WERI-Rb-1 (cell line): ENCODE measurements at regions not wholly inside any gene's neighbourhood (a gene's known extent, or its start where the extent isn't known, plus 50 kb on each side); places are given as distances from the start of the nearest gene placed in this dataset.

Experiments
- DNase-seq: peaks from one replicate; pipeline ENCODE4 v3.0.0-alpha.2; 2020
- H3K27ac ChIP-seq: fragments of 250-450 bp; sonication (Bioruptor Pico); 2 replicates; pipeline ENCODE4 v1.5.1; 2020; ENCODE audit warnings: mild to moderate bottlenecking, moderate library complexity
- H3K27me3 ChIP-seq: fragments of 250-450 bp; sonication (Bioruptor Pico); 2 replicates; pipeline ENCODE4 v1.5.1; 2021; ENCODE audit warnings: mild to moderate bottlenecking, low read depth, moderate library complexity; ENCODE audit not compliant: insufficient read depth, severe bottlenecking
- H3K36me3 ChIP-seq: fragments of 250-450 bp; sonication (Bioruptor Pico); 2 replicates; pipeline ENCODE4 v1.5.1; 2020; ENCODE audit warnings: mild to moderate bottlenecking, moderate library complexity
- H3K4me3 ChIP-seq: 2 replicates; pipeline ENCODE4 v1.5.1; 2011; ENCODE audit warnings: low read depth, mild to moderate bottlenecking, control low read depth, low read length
- H3K9me3 ChIP-seq: fragments of 250-450 bp; sonication (Bioruptor Pico); 2 replicates; pipeline ENCODE4 v1.5.1; 2021; ENCODE audit warnings: mild to moderate bottlenecking, moderate library complexity; ENCODE audit not compliant: severe bottlenecking
- TF ChIP-seq, protein P1 (sequence below): IDR thresholded peaks from 2 replicates; pipeline ENCODE4 v1.5.1; 2011; ENCODE audit warnings: low read depth, mild to moderate bottlenecking, control low read depth, inconsistent platforms, low read length

DNA sequence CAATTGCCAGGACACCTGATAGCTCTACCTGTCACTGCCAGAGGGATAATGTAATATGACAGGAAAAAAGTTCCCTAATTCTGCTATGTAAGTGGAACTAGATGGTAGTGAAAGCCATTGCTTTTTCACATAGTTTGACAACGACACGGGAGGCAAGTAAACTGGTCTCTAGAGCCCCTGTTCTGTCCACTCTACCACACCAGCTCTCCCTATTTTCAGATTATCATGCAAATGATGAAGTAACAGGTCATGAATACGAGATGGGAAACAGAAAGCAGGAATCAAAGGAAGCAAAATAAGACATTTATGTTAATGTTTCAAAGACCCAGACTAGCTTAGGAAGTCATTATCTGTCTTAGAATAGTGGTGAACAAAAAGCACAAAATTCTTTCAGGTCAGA lies 56.2 kb downstream of the TAF11L14 start:
- no peak for DNase-seq
- Histone ChIP-seq H3K36me3 (no peaks in the 10 kb centered on the region), H3K4me3 (no peak overlapping the region), H3K9me3 (no peaks in the 10 kb centered on the region), H3K27ac (no peak overlapping the region), H3K27me3 (no peaks in the 10 kb centered on the region)
- TF ChIP-seq, protein P1, sequence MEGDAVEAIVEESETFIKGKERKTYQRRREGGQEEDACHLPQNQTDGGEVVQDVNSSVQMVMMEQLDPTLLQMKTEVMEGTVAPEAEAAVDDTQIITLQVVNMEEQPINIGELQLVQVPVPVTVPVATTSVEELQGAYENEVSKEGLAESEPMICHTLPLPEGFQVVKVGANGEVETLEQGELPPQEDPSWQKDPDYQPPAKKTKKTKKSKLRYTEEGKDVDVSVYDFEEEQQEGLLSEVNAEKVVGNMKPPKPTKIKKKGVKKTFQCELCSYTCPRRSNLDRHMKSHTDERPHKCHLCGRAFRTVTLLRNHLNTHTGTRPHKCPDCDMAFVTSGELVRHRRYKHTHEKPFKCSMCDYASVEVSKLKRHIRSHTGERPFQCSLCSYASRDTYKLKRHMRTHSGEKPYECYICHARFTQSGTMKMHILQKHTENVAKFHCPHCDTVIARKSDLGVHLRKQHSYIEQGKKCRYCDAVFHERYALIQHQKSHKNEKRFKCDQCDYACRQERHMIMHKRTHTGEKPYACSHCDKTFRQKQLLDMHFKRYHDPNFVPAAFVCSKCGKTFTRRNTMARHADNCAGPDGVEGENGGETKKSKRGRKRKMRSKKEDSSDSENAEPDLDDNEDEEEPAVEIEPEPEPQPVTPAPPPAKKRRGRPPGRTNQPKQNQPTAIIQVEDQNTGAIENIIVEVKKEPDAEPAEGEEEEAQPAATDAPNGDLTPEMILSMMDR = no peak

DNA sequence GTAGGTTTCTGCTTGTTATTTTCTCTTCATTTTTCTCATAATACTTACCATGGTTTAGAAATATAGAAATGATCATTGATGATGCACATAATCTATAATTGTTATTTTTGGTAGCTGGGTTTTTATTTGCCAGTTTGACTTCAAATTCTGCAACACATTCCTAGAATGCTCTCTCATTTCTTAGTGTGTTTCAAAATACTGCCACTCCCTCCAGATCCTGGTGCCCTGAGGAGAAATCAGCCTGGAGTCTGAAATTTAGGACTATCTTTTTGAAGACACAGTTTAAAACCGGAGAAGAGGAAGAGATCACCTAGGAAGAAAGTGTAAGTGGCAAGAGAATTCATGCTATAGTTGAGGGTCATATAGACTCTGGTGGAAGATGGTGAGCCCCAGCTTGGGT lies 57.5 kb downstream of the TAF11L14 start:
- DNase-seq = no peak
- Histone ChIP-seq H3K27me3 (no peaks in the 10 kb centered on the region), H3K27ac (no peak overlapping the region), H3K9me3 (no peaks in the 10 kb centered on the region), H3K4me3 (no peak overlapping the region), H3K36me3 (no peaks in the 10 kb centered on the region)
- TF ChIP-seq, protein P1 = no peak

DNA sequence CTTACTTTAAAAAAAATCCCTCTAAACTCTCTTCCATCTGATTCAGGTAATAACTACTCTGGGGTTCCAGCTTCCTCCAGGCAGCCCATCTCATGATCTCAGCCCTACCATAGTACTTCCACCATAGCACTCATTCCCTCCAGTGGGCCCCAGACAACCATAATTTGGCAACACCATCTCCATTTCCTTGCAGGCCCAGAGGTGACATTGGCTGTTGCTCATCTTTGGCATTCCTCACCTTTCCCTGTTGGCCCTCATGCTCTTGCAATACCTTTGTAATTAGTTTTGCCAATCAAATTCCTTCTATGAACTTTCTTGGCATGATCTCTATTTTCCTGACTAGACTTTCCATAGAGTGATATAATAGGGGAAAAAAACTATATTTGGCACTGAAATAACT lies 60.1 kb downstream of the TAF11L14 start:
- no peaks in the 10 kb centered on the region for H3K27me3 ChIP-seq
- no peak for DNase-seq
- H3K9me3 ChIP-seq = no peaks in the 10 kb centered on the region
- TF ChIP-seq, protein P1 = no peak
- no peak overlapping the region for H3K4me3 ChIP-seq
- H3K36me3 ChIP-seq = no peaks in the 10 kb centered on the region
- H3K27ac ChIP-seq = no peak overlapping the region

DNA sequence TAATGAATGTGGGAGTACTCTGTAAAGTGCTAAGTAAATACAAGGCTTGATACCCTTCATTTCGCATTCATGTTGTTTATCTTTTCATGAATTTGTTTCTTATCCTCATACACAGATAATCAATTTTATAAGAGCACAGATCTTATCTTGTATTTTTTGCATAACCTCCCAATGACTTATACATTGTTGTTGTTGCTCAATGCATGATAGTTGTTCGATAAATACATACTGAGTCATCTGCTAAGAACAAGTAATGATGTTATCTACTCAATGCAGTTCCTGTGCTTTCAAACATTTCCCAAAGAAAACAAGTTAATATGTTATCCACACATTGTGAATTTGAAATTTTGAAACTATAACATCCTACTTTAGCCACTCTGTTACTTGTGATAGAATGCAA lies 60.7 kb downstream of the TAF11L14 start:
- TF ChIP-seq, protein P1 = no peak
- Histone ChIP-seq H3K27me3 (no peaks in the 10 kb centered on the region), H3K9me3 (no peaks in the 10 kb centered on the region), H3K4me3 (no peak overlapping the region), H3K27ac (no peak overlapping the region), H3K36me3 (no peaks in the 10 kb centered on the region)
- no peak for DNase-seq

DNA sequence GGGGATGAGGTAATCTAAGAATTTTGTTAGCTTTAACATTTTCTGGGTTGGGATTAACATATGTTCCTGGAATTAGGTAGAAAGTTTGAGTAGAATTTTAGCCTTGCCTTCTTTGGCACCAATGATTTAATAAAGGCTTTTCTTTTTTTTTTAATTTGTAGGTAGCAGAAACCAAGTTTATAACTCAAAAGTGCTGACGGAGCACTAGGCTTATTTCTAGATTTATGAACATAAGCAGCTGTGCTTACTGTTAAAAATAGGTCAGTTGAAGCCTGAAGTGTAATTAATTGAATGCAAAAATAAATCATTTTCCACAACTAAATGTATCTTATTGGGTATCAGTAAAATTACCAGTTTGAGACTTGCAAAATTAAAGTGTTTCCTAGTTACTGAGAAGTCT lies 62.4 kb downstream of the TAF11L14 start:
- H3K4me3 ChIP-seq = no peak overlapping the region
- no peaks in the 10 kb centered on the region for H3K9me3 ChIP-seq
- TF ChIP-seq, protein P1 = no peak

DNA sequence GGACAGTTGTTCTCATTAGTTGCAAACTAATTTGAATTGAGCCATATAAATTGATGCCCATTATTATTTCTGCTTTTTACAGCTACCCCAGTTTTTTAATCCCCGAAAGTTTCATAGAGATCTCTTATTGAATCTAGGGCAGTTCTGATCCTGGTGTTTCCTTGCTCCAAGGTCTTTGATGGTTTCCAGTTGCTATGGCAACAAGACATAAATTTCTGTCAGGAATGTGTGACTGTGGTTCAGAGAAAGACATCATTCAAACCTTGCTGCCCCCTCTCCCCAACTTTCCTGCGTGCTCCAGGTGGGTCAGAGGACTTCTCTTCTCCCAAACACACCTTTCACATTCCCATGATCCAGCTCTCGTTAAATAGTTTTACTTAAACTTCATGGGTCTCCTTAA lies 63.4 kb downstream of the TAF11L14 start:
- DNase-seq = no peak
- Histone ChIP-seq H3K27me3 (no peaks in the 10 kb centered on the region), H3K27ac (no peak overlapping the region), H3K4me3 (no peak overlapping the region), H3K36me3 (no peaks in the 10 kb centered on the region), H3K9me3 (no peaks in the 10 kb centered on the region)
- TF ChIP-seq, protein P1 = no peak

More for the DNA sequence above, 62.4 kb downstream of the TAF11L14 start:
- no peak overlapping the region for H3K27ac ChIP-seq
- no peak for DNase-seq
- no peaks in the 10 kb centered on the region for H3K36me3 ChIP-seq
- no peaks in the 10 kb centered on the region for H3K27me3 ChIP-seq
